ENCODE measurements at regions not wholly inside any gene's neighbourhood (a gene's known extent, or its start where the extent isn't known, plus 50 kb on each side); places are given as distances from the start of the nearest gene placed in this dataset.

- no peak for DNase-seq
These were observed 715.8 kb downstream of the UQCRFS1 start for GRCh38 chr19:28497137-28497536.

- DNase-seq: no peak
These were observed 717.9 kb downstream of the UQCRFS1 start for GRCh38 chr19:28495046-28495445.

GRCh38 chr19:28494461-28494860 lies 718.5 kb downstream of the UQCRFS1 start:
- no peak for DNase-seq

GRCh38 chr19:28493884-28494283 lies 719.1 kb downstream of the UQCRFS1 start:
- no peak for DNase-seq

- DNase-seq: no peak
These were observed 720.3 kb downstream of the UQCRFS1 start for GRCh38 chr19:28492621-28493020.

- no peak for DNase-seq
These were observed 720.8 kb downstream of the UQCRFS1 start for GRCh38 chr19:28492201-28492600.

GRCh38 chr19:28489776-28490175 lies 723.2 kb downstream of the UQCRFS1 start:
- DNase-seq: peak; percentile 88

- DNase-seq: no peak
These were observed 723.8 kb downstream of the UQCRFS1 start for GRCh38 chr19:28489126-28489660.

- DNase-seq: no peak
These were observed 725.0 kb downstream of the UQCRFS1 start for GRCh38 chr19:28487999-28488398.

GRCh38 chr19:28486926-28487325 lies 726.0 kb downstream of the UQCRFS1 start:
- no peak for DNase-seq

- DNase-seq: no peak
These were observed 726.5 kb downstream of the UQCRFS1 start for GRCh38 chr19:28486473-28486872.

GRCh38 chr19:28485292-28485691 lies 727.7 kb downstream of the UQCRFS1 start:
- peak; percentile 91 for DNase-seq

GRCh38 chr19:28483197-28483596 lies 729.8 kb downstream of the UQCRFS1 start:
- DNase-seq: no peak

- DNase-seq: no peak
These were observed 730.7 kb downstream of the UQCRFS1 start for GRCh38 chr19:28482221-28482620.

GRCh38 chr19:28481674-28482073 lies 731.3 kb downstream of the UQCRFS1 start:
- no peak for DNase-seq

GRCh38 chr19:28475525-28475924 lies 737.4 kb downstream of the UQCRFS1 start:
- peak; percentile 95 for DNase-seq

GRCh38 chr19:28472843-28473242 lies 740.1 kb downstream of the UQCRFS1 start:
- DNase-seq: peak; percentile 90

GRCh38 chr19:28471731-28472510 lies 741.0 kb downstream of the UQCRFS1 start:
- no peak for DNase-seq

GRCh38 chr19:28469544-28469943 lies 743.4 kb downstream of the UQCRFS1 start:
- DNase-seq: no peak

GRCh38 chr19:28468701-28469459 lies 744.1 kb downstream of the UQCRFS1 start:
- peak; percentile 67 for DNase-seq

GRCh38 chr19:28466107-28467045 lies 746.6 kb downstream of the UQCRFS1 start:
- DNase-seq: peak; percentile 73

GRCh38 chr19:28465371-28466086 lies 747.4 kb downstream of the UQCRFS1 start:
- DNase-seq: peak; percentile 22

Measured in MV-4-11 (cell line).